OCI-LY7 (cell line): ENCODE measurements at regions not wholly inside any gene's neighbourhood (a gene's known extent, or its start where the extent isn't known, plus 50 kb on each side); places are given as distances from the start of the nearest gene placed in this dataset.

ENCODE experiments used
- BruUV-seq: library from RNA; stranded (reverse); fragments of 400-500 nt; replicated peaks from 2 replicates; lab custom pipeline; 2021; lab: Mats Ljungman, UMichigan
- CTCF ChIA-PET: fragments of 300-600 bp; sonication (Branson Sonifier 250); formaldehyde crosslinking; loops from one replicate; lab custom pipeline; 2022; ENCODE audit warnings: antibody characterized with exemption; ENCODE audit not compliant: unreplicated experiment; lab: Charles Lee
- POLR2A ChIA-PET: fragments of 300-600 bp; sonication (Branson Sonifier 250); formaldehyde crosslinking; loops from one replicate; lab custom pipeline; 2022; ENCODE audit warnings: antibody characterized with exemption; lab: Charles Lee
- DNase-seq: peaks from one replicate; pipeline ENCODE4 v3.0.0-alpha.2; 2015; ENCODE audit warnings: low spot score
- H2AFZ ChIP-seq: fragments of 200-600 bp; sonication (generic), shearing (Covaris generic); 2 replicates; pipeline ENCODE4 v1.6.1; 2014; ENCODE audit warnings: mild to moderate bottlenecking, antibody characterized with exemption, low read length, moderate library complexity
- H3K27ac ChIP-seq: fragments of 200-600 bp; sonication (generic); 2 replicates; pipeline ENCODE4 v1.5.1; 2014; ENCODE audit warnings: mixed run types, low read depth, mild to moderate bottlenecking, moderate library complexity, low read length, inconsistent platforms; ENCODE audit not compliant: poor library complexity, severe bottlenecking
- H3K36me3 ChIP-seq: fragments of 200-600 bp; sonication (generic); 2 replicates; pipeline ENCODE4 v1.6.1; 2014; ENCODE audit warnings: mild to moderate bottlenecking, antibody characterized with exemption, low read length, moderate library complexity, mixed read lengths; ENCODE audit not compliant: insufficient read depth
- H3K4me1 ChIP-seq: fragments of 200-600 bp; sonication (generic); 2 replicates; pipeline ENCODE4 v1.5.1; 2014; ENCODE audit warnings: mild to moderate bottlenecking, low read length; ENCODE audit not compliant: insufficient read depth, poor library complexity, severe bottlenecking
- H3K4me2 ChIP-seq: fragments of 200-600 bp; sonication (generic); 2 replicates; pipeline ENCODE4 v1.6.1; 2014; ENCODE audit warnings: mild to moderate bottlenecking, low read length
- H3K4me3 ChIP-seq: fragments of 200-600 bp; sonication (generic); 2 replicates; pipeline ENCODE4 v1.5.1; 2014; ENCODE audit warnings: mild to moderate bottlenecking, low read depth, low read length; ENCODE audit not compliant: poor library complexity, severe bottlenecking
- H3K79me2 ChIP-seq: fragments of 200-600 bp; sonication (generic); 2 replicates; pipeline ENCODE4 v1.6.1; 2016; ENCODE audit warnings: low read depth, mild to moderate bottlenecking, low read length, moderate library complexity, mixed read lengths; ENCODE audit not compliant: insufficient read depth
- H3K9me2 ChIP-seq: fragments of 200-600 bp; sonication (generic); 2 replicates; pipeline ENCODE4 v1.6.1; 2016; ENCODE audit warnings: mild to moderate bottlenecking, low read length, mixed read lengths; ENCODE audit not compliant: insufficient read depth
- H3K9me3 ChIP-seq: fragments of 200-600 bp; sonication (generic); 2 replicates; pipeline ENCODE4 v1.6.1; 2014; ENCODE audit warnings: mild to moderate bottlenecking, mixed run types, low read length, mixed read lengths
- H4K20me1 ChIP-seq: fragments of 200-600 bp; sonication (generic); 2 replicates; pipeline ENCODE4 v1.6.1; 2014; ENCODE audit warnings: mild to moderate bottlenecking, antibody characterized with exemption, low read length, moderate library complexity, mixed read lengths; ENCODE audit not compliant: insufficient read depth
- CTCF ChIP-seq: fragments of 200-600 bp; sonication (generic); conservative IDR thresholded peaks from 2 replicates; pipeline ENCODE4 v1.5.1; 2014; ENCODE audit warnings: mild to moderate bottlenecking, antibody characterized with exemption, low read length, moderate library complexity, mixed read lengths
- EZH2phosphoT487 ChIP-seq: fragments of 200-600 bp; sonication (generic); IDR thresholded peaks from 2 replicates; pipeline ENCODE4 v1.6.1; 2018; ENCODE audit warnings: low read depth, borderline replicate concordance, mild to moderate bottlenecking, mixed run types, antibody characterized with exemption, low read length, moderate library complexity, mixed read lengths
- intact Hi-C: fragments of 100-400 bp; cut with micrococcal nuclease; formaldehyde crosslinking; loops from one replicate; pipeline ENCODE4 v1.10.0; 2022; ENCODE audit not compliant: unreplicated experiment

GRCh38 chr1:222995620-222996309, 147.3 kb downstream of the TLR5 start:
- Histone ChIP-seq H3K27ac (no peak overlapping the region), H3K4me2 (no peak overlapping the region), H3K4me1 (no peaks in the 10 kb centered on the region), H3K9me2 (peaks cover 3% of the 10 kb centered on the region; the same call in 1 of the 2 replicates), H3K4me3 (no peak overlapping the region), H3K79me2 (no peaks in the 10 kb centered on the region), H3K9me3 (no peaks in the 10 kb centered on the region), H3K36me3 (no peaks in the 10 kb centered on the region), H2AFZ (no peak overlapping the region), H4K20me1 (no peaks in the 10 kb centered on the region)
- DNase-seq, result no peak
- no TSS peak for BruUV-seq
- TF ChIP-seq CTCF, result no peak
- no peak for TF ChIP-seq EZH2phosphoT487
- ChIA-PET POLR2A (interaction anchor here (0.6 kb wide), 1 partner anchor 1393 kb away, joined by 3 read pairs; no protein-coding TSS in a partner anchor), CTCF (no interaction called here)
- intact Hi-C loops, result no loop called here

GRCh38 chr1:222996310-222996975, 146.6 kb downstream of the TLR5 start:
- Histone ChIP-seq H3K27ac (no peak overlapping the region), H3K4me1 (no peaks in the 10 kb centered on the region), H2AFZ (no peak overlapping the region), H4K20me1 (no peaks in the 10 kb centered on the region), H3K4me2 (no peak overlapping the region), H3K9me2 (peaks cover 3% of the 10 kb centered on the region; the same call in 1 of the 2 replicates), H3K9me3 (no peaks in the 10 kb centered on the region), H3K79me2 (no peaks in the 10 kb centered on the region), H3K36me3 (no peaks in the 10 kb centered on the region), H3K4me3 (no peak overlapping the region)
- no TSS peak for BruUV-seq
- POLR2A ChIA-PET, result interaction anchor here (0.6 to 0.9 kb wide), 4 partner anchors 140 to 1393 kb away, joined by 3 to 4 read pairs (median 3); no protein-coding TSS in a partner anchor
- no peak for TF ChIP-seq CTCF
- TF ChIP-seq EZH2phosphoT487, result no peak
- intact Hi-C loops, result no loop called here
- CTCF ChIA-PET, result no interaction called here
- DNase-seq, result no peak
